ENCODE measurements at regions not wholly inside any gene's neighbourhood (a gene's known extent, or its start where the extent isn't known, plus 50 kb on each side); places are given as distances from the start of the nearest gene placed in this dataset.

GRCh38 chr7:112995059-112995824 lies 91.4 kb downstream of the GPR85 start:
- Histone ChIP-seq H2BK20ac (ENCODE audit: low read length) (no peak overlapping the region), H3K27ac (ENCODE audit: low read depth, low read length) (no peak overlapping the region), H3K79me1 (ENCODE audit: low read depth, low read length) (no peaks in the 10 kb centered on the region), H3K4me3 (ENCODE audit: extremely low read depth in 1 of 4, insufficient read depth in 2 of 4, low read depth in 3 of 4, low read length in 4 of 4) (no peak overlapping the region), H3K9ac (replicated peaks in 1 of 4; ENCODE audit: extremely low read depth in 1 of 4, low read depth in 3 of 4, low read length in 3 of 4) (no peak overlapping the region), H3K36me3 (ENCODE audit: control insufficient read depth in 2 of 4, insufficient read depth in 4 of 4, low read length in 3 of 4) (no peaks in the 10 kb centered on the region), H4K91ac (replicated peaks; ENCODE audit: insufficient read length, low read length) (no peak overlapping the region), H4K8ac (ENCODE audit: extremely low read depth, insufficient read depth, low read length) (no peak overlapping the region), H3K4ac (replicated peaks; ENCODE audit: insufficient read length, low read depth, low read length) (no peak overlapping the region), H3K23ac (ENCODE audit: insufficient read length) (no peak overlapping the region), H3K27me3 (replicated peaks in 1 of 4; ENCODE audit: control insufficient read depth in 3 of 4, extremely low read depth in 1 of 4, insufficient read depth in 3 of 4, low read length in 3 of 4) (no peaks in the 10 kb centered on the region), H3K23me2 (ENCODE audit: low read depth, low read length) (no peaks in the 10 kb centered on the region), H3K4me2 (ENCODE audit: insufficient read depth in 1 of 2, low read depth in 2 of 2, low read length in 2 of 2) (no peak overlapping the region), H3K14ac (ENCODE audit: insufficient read length) (no peak overlapping the region), H3K18ac (ENCODE audit: extremely low read depth, low read length) (no peak overlapping the region), H4K5ac (ENCODE audit: insufficient read length, low read depth, low read length) (no peak overlapping the region), H2AFZ (ENCODE audit: low read length) (0 out of 2 replicates have a peak overlapping the region, but pooled peaks have one; percentile 27), H2BK5ac (ENCODE audit: low read depth, low read length) (no peak overlapping the region), H4K20me1 (replicated peaks in 1 of 2; ENCODE audit: control insufficient read depth in 1 of 2, insufficient read depth in 2 of 2, low read length in 2 of 2) (no peaks in the 10 kb centered on the region), H2BK15ac (ENCODE audit: low read length) (no peak overlapping the region), H2BK12ac (ENCODE audit: low read depth, low read length) (no peak overlapping the region), H3K79me2 (ENCODE audit: control insufficient read depth in 1 of 2, insufficient read depth in 2 of 2, low read length in 2 of 2) (no peaks in the 10 kb centered on the region), H3K4me1 (replicated peaks in 1 of 4; ENCODE audit: control insufficient read depth in 3 of 4, insufficient read depth in 4 of 4, low read length in 3 of 4) (no peaks in the 10 kb centered on the region), H3K56ac (replicated peaks; ENCODE audit: insufficient read length, low read depth, low read length) (no peak overlapping the region), H2BK120ac (replicated peaks; ENCODE audit: low read depth, low read length) (no peak overlapping the region), H2AK5ac (ENCODE audit: low read depth, low read length) (no peak overlapping the region), H3K9me3 (ENCODE audit: insufficient read depth in 2 of 2, low read depth in 1 of 2, low read length in 1 of 2) (no peaks in the 10 kb centered on the region)
- WGBS, 2 experiments (ENCODE audit: extremely low coverage in 1 of 2, insufficient coverage in 1 of 2, insufficient read length in 1 of 2, insufficient replicate concordance in 2 of 2, low coverage in 1 of 2, low lambda C conversion rate in 2 of 2, missing lambda C conversion rate in 1 of 2) = 87% methylated on average over 3 of the region's 3 CpGs; no CpG with 5 or more reads in 1 of the 2 experiments
- CTCF ChIA-PET (ENCODE audit: partially characterized antibody) = no interaction called here
- POLR2A ChIA-PET (ENCODE audit: partially characterized antibody) = no interaction called here
- DNase-seq (ENCODE audit: low read depth in 1 of 2, low spot score in 2 of 2) = no peak
- no peak for FAIRE-seq
- no peak for TF ChIP-seq BCL11A (IDR thresholded peaks at IDR 0.05; ENCODE audit: low read depth in 2 of 2, low read length in 2 of 2)
- TF ChIP-seq, protein P1, sequence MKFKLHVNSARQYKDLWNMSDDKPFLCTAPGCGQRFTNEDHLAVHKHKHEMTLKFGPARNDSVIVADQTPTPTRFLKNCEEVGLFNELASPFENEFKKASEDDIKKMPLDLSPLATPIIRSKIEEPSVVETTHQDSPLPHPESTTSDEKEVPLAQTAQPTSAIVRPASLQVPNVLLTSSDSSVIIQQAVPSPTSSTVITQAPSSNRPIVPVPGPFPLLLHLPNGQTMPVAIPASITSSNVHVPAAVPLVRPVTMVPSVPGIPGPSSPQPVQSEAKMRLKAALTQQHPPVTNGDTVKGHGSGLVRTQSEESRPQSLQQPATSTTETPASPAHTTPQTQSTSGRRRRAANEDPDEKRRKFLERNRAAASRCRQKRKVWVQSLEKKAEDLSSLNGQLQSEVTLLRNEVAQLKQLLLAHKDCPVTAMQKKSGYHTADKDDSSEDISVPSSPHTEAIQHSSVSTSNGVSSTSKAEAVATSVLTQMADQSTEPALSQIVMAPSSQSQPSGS (IDR thresholded peaks at IDR 0.05; ENCODE audit: low read length) = no peak
- no peak for TF ChIP-seq BRCA1 (IDR thresholded peaks at IDR 0.05; ENCODE audit: low read depth, low read length)
- no peak for TF ChIP-seq RXRA (IDR thresholded peaks at IDR 0.05; ENCODE audit: insufficient read depth, low read depth, low read length)
- TF ChIP-seq JUN (IDR thresholded peaks at IDR 0.05; ENCODE audit: low read depth, low read length) = no peak
- no peak for TF ChIP-seq POU5F1 (IDR thresholded peaks at IDR 0.05; ENCODE audit: low read depth, low read length)
- TF ChIP-seq CEBPB (IDR thresholded peaks at IDR 0.05; ENCODE audit: low read depth, low read length) = no peak
- no peak for TF ChIP-seq SIRT6 (IDR thresholded peaks at IDR 0.05; ENCODE audit: low read length)
- TF ChIP-seq CHD1 (IDR thresholded peaks at IDR 0.05; ENCODE audit: low read depth, low read length) = no peak
- TF ChIP-seq SIN3A (conservative IDR thresholded peaks at IDR 0.05 in 1 of 2, IDR thresholded peaks at IDR 0.05 in 1 of 2; ENCODE audit: low read depth in 1 of 2, low read length in 2 of 2) = no peak
- no peak for TF ChIP-seq CREB1 (IDR thresholded peaks at IDR 0.05)
- TF ChIP-seq RBBP5 (IDR thresholded peaks at IDR 0.05; ENCODE audit: borderline replicate concordance, low read depth, low read length) = no peak
